ENCODE measurements at regions not wholly inside any gene's neighbourhood (a gene's known extent, or its start where the extent isn't known, plus 50 kb on each side); places are given as distances from the start of the nearest gene placed in this dataset.

DNA sequence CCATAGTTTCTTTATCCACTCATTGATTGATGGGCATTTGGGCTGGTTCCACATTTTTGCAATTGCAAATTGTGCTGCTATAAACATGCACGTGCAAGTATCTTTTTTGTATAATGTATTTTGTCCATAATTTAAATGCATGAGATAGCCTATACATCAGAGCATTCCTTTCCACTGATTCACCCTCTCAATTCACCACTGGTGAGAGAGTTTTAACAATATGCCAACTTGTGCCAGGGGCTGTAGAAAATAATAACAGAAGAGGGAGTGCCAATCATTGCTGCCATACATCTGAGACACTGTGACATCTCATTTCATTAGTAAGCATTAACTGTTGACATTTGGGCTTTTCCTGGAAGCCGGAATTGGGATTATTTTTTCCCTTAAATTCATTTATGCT lies 125.1 kb downstream of the RAP2A start:
- TF ChIP-seq ESRRG (CRISPR knock-in tag; IDR thresholded peaks at IDR 0.05) (no peak), BACH2 (CRISPR knock-in tag; IDR thresholded peaks at IDR 0.05; ENCODE audit: borderline replicate concordance) (no peak), RARB (CRISPR knock-in tag; IDR thresholded peaks at IDR 0.05) (no peak), TOX (CRISPR knock-in tag; IDR thresholded peaks at IDR 0.05; ENCODE audit: borderline replicate concordance) (no peak), ARNTL (CRISPR knock-in tag; IDR thresholded peaks at IDR 0.05; ENCODE audit: borderline replicate concordance, low read depth) (no peak)
- TF ChIP-seq, protein P1, sequence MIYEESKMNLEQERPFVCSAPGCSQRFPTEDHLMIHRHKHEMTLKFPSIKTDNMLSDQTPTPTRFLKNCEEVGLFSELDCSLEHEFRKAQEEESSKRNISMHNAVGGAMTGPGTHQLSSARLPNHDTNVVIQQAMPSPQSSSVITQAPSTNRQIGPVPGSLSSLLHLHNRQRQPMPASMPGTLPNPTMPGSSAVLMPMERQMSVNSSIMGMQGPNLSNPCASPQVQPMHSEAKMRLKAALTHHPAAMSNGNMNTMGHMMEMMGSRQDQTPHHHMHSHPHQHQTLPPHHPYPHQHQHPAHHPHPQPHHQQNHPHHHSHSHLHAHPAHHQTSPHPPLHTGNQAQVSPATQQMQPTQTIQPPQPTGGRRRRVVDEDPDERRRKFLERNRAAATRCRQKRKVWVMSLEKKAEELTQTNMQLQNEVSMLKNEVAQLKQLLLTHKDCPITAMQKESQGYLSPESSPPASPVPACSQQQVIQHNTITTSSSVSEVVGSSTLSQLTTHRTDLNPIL (CRISPR knock-in tag; IDR thresholded peaks at IDR 0.05; ENCODE audit: low read depth), result no peak
- TF ChIP-seq, protein P2, sequence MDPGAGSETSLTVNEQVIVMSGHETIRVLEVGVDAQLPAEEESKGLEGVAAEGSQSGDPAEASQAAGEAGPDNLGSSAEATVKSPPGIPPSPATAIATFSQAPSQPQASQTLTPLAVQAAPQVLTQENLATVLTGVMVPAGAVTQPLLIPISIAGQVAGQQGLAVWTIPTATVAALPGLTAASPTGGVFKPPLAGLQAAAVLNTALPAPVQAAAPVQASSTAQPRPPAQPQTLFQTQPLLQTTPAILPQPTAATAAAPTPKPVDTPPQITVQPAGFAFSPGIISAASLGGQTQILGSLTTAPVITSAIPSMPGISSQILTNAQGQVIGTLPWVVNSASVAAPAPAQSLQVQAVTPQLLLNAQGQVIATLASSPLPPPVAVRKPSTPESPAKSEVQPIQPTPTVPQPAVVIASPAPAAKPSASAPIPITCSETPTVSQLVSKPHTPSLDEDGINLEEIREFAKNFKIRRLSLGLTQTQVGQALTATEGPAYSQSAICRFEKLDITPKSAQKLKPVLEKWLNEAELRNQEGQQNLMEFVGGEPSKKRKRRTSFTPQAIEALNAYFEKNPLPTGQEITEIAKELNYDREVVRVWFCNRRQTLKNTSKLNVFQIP (CRISPR knock-in tag; IDR thresholded peaks at IDR 0.05; ENCODE audit: borderline replicate concordance, low read depth), result no peak

Data from SK-N-SH treated with all-trans-retinoic acid at 6 μM for 48 hours (cell line).